Activated CD4-positive, CD25-positive, alpha-beta regulatory T cell treated with anti-CD3 and anti-CD28 coated beads, Interleukin-2, amount 50 U/mL, for 24 hours (primary cell): ENCODE measurements at regions not wholly inside any gene's neighbourhood (a gene's known extent, or its start where the extent isn't known, plus 50 kb on each side); places are given as distances from the start of the nearest gene placed in this dataset.
"Not testable (repeated sequence)": the region's sequence is repeated elsewhere in the genome, so short reads cannot be mapped to it uniquely, and the experiment has no call there.

Experiments
- ATAC-seq, 2 donors: fragments of 150-1000 bp; cut with Tn5 transposase; one replicate each; pipeline ENCODE4 v1.10.0; 2021; ENCODE audit warnings: mild to moderate bottlenecking in 1 of 2, moderate library complexity in 1 of 2

GRCh38 chr9:18036422-18037187, 437.3 kb upstream of the ADAMTSL1 start:
- ATAC-seq = no peak

DNA sequence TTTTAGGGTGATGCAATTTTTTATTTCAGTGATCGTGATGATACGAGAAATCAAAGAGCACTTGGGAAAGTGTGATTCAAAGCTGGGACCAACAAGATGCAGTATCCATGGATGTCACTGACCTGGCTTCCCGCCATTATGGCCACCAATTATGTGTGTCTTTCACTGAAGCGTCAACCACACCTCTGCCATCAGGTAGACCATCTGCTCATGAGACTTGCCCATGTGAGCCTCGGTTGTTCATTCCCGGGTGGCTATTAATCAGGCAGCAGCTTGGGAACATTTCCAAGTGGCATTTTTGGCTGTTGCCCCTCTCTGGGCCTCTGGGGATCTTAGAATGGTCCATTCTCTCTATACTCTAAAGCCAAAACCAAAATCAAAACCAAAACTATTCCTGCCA, 436.0 kb upstream of the ADAMTSL1 start:
- no peak for ATAC-seq

DNA sequence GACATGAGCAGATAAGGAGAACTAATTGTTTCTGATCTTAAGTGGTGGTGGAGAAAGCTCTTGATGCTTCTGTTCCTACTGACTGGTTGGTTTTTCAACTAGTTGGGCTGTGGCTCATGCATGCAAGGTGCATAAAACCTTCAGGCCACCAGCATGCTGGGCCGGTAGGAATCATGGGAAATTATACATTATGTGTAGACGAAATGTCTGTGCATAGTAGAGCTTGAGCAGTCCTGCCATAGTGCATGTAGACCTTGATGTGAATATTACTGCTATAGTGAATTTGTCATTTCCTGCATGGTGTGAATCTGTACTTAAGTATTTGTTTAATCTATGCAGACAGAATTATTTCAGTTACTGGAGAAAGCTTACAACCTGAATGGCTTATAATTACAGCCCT, 433.6 kb upstream of the ADAMTSL1 start:
- no peak for ATAC-seq

- no peak for ATAC-seq
These were observed 430.0 kb upstream of the ADAMTSL1 start for GRCh38 chr9:18043978-18044377.

DNA sequence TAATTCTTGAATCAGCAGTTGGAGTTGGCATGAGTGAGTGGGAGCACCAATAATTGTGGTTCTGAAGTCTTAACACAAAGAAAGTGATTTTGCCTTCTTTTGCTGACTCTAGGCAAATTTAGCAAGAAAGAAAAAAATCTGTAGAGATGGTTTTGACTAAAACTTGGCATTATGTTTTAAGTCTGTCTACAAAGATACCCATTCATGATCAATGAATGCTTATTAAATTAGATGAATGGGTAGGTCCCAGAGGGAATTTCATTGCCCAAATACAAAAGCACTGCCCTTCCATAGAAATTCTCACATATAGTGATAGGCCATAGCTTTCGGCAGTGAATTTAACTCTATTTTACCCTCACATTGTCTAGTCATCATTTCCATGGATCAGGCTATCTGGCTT, 428.6 kb upstream of the ADAMTSL1 start:
- no peak for ATAC-seq

GRCh38 chr9:18046068-18046467, 427.9 kb upstream of the ADAMTSL1 start:
- ATAC-seq = no peak

DNA sequence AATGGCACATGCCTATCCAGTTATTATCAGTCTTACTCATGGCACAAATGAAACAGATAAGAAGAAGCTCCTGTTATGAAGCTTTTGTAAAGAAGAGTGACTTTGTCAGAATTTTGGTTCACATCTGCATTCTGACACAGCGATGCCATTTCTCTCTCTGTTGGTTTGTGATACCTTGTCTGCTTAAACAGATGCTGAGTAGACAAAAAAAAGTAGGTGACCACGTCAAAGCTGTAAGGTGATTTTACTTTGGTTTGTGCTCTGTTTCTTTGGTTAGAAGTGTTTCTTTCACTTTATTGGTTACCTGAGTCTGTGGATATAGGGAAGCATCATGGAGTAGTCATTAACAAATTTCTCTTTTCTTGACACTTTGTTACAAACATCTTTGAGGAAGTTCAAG, 422.3 kb upstream of the ADAMTSL1 start:
- ATAC-seq = no peak

GRCh38 chr9:18052060-18052459, 421.9 kb upstream of the ADAMTSL1 start:
- ATAC-seq = no peak

GRCh38 chr9:18056269-18056992, 417.5 kb upstream of the ADAMTSL1 start:
- ATAC-seq = no peak

- ATAC-seq = no peak
These were observed 417.0 kb upstream of the ADAMTSL1 start for GRCh38 chr9:18056993-18057369.

- no peak for ATAC-seq
These were observed 415.1 kb upstream of the ADAMTSL1 start for GRCh38 chr9:18058564-18059442.

DNA sequence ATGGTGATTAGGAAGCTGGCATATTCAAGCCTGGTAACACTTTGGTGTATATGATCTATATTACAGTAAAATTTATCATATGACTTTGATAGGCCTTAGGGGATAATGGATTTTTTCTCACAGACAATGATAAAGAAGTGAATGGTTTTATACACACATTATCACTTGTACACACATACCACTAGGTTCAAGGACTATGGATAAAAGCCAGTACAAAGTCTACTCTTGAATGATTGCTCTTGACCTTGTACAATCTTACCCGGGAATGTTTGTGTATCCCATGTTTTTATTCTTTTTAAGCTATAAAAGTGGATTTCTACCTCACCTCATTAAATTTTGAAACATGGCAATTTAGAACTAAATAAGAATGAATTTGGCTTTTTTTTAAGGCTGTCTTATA, 414.5 kb upstream of the ADAMTSL1 start:
- ATAC-seq = no peak

DNA sequence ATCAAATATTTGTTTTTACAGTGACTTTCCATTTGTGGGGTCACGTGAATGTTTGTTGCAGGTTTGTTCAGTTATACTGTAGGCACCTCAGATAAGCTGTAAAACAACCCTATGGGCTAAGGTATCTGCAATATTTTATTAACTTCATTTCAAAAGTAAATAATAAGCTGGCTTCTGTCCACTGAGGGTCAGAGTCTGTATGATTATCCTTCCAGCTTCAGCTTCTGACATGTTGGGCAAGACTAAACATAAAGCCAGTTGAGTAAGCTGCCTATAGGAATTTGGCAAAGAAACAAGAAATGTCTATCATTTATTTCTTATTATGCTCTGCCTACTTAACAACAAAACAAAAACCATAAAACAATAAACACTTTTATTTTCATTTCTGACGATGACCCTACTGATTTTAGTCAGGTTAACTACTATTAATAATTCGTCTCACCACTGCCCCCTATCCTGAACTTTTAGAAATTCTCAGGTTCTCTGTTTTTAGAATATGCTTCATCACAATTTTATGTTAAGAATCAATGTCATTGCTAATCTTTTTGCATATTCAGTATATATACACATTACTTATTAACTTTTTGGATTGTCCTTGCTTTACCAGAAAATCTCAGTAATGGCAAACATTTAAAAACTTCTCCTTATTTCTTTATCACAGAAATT, 413.6 kb upstream of the ADAMTSL1 start:
- ATAC-seq = no peak

GRCh38 chr9:18061332-18061731, 412.6 kb upstream of the ADAMTSL1 start:
- ATAC-seq = no peak

GRCh38 chr9:18061856-18062255, 412.1 kb upstream of the ADAMTSL1 start:
- no peak for ATAC-seq

GRCh38 chr9:18063856-18064390, 410.0 kb upstream of the ADAMTSL1 start:
- ATAC-seq = no peak

GRCh38 chr9:18066608-18067007, 407.3 kb upstream of the ADAMTSL1 start:
- not testable (repeated sequence) for ATAC-seq

DNA sequence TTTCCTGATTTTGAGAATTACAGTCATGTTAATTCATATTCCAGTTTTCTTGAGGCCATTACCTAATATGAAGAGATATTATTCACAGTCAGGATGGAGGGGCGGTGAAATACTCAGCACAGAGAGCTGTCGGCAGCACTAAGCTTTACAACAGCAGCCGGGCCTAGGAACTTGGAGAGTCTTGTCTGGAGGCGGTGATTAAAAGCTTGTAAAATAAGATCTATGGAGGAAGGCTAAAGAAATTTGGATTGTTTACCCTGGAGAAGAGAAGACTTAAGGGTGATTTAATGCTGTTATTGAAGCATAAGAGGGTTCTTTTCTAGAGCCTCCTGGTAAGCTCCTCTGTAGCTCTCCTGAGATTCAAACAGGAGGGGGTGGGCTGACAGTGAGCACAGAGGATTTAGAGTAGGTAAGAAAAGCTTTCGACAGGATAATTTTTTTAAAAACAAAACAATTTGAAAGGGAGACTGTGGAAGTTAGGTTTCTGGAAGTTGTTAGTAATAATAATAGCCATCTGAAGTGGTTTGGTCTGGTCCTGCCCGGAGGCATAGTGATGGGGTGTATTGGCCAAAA, 406.3 kb upstream of the ADAMTSL1 start:
- no peak for ATAC-seq

- no peak for ATAC-seq
These were observed 405.1 kb upstream of the ADAMTSL1 start for GRCh38 chr9:18068900-18069299.

GRCh38 chr9:18071651-18072060, 402.3 kb upstream of the ADAMTSL1 start:
- ATAC-seq = no peak

DNA sequence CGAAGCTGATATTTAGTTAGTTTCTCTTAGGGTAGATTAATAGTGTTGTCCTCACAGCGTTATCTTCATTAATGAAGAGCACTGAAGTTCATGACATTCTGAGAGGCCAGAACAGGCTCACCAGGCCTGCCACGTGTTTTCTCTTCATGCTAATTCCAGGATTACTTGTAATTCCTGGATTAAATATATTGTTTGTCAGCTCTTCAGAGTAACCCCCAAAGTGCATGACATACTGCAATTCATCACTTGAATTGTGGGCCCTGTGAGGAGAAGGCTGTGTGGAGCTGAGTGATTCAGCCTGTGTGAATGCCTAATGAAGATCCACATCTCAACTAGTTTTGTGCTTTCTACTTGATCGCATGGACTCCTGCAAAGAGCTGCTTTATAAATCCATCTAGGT, 401.0 kb upstream of the ADAMTSL1 start:
- ATAC-seq = no peak

GRCh38 chr9:18074041-18074440, 399.9 kb upstream of the ADAMTSL1 start:
- ATAC-seq = no peak
